GM21619 (cell line): ENCODE measurements at regions not wholly inside any gene's neighbourhood (a gene's known extent, or its start where the extent isn't known, plus 50 kb on each side); places are given as distances from the start of the nearest gene placed in this dataset.
"Not testable (repeated sequence)": the region's sequence is repeated elsewhere in the genome, so short reads cannot be mapped to it uniquely, and the experiment has no call there.

Source experiments
- ATAC-seq: cut with Tn5 transposase; IDR thresholded peaks from one replicate; pipeline ENCODE4 v1.9.1; 2021; ENCODE audit not compliant: unreplicated experiment

DNA sequence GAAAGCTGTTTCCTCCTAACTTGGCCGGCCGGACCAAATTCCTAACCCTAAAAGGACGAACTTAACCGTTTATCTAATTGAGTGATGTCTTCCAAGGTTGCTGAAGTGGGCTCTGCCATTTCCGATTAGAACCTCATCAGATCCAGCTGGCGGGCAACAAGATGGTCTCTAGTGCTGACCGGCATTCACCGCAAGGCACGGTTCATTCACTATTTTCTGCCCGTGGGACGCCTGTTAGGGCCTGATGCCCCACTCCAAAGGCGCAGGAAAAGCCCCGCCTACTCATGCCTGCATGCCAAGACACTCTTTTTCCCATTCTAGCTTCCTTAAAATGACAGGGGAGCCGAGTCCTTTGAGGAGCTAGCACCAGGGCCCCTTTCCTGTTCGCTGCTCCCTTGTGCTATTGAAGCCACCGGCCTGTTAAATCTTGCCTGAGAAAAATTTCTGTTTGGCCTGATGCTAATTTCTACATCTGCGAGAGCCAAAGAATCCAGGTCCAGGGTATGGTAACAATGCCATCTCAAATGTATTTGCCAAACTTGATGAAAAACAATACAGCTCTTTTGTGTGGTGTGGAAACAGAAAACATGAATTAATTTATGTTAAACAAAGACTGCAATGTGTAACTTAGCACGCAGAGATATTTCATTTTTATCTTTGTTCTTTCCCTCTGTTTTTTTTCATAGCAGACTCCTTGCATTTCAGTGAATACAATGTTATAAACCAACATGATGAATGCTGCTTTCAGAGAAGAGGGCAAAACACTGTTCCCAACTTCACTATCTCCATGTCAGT, 1071.2 kb upstream of the USP15 start:
- ATAC-seq = no peak

DNA sequence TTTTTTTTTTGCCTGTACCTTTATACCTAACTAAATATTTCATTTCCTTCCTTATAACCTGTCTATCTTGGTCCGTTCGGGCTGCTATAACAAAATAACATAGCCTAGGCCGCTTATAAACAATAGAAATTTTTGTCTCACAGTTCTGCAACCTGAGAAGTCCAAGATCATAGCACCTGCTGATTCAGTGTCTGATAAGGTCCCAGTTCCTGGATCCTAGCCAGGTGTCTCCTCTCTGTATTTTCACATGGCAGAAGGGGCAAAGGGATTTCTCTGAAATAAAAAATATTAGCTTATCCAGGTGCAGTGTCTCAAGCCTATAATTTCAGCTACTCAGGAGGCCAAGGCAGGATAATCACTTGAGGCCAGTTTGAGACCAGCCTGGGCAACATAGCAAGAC, 1046.6 kb upstream of the USP15 start:
- ATAC-seq = no peak

DNA sequence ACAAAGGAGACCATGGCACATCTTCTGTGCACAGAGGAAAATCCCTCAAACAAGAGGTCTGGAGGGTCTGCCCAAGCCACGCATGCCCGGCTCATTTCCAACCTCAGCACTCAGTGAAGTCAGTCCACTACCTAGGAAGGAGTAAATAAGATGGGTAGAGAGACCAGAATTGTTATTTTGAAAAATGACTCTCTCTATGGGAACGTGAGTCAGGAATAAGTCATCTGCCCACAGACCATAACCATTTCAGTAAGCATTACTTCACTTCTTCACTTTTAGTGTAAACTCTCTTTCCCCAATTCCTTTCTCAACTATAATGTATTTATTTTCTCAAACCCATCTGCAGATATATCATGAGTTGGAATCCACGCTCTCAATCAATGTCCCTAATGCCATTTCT, 1039.9 kb upstream of the USP15 start:
- no peak for ATAC-seq

DNA sequence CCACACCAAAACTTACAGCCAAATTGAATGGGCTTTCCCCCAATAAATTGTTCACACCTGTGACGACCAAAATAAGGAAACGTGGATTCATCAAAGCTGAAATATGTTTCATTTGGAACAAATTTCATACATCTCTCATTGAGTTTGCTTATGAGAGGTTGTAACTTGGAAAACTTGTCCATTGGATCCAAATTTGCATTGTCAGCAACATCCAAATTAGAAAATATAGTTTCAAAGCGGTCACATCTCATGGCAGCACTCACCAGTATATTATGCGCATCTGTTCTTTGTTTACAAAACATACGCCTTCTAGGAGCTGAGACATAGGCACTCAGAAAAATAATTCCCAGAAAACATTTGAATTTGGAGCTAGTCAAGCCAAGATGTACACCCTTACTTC, 1028.2 kb upstream of the USP15 start:
- no peak for ATAC-seq

DNA sequence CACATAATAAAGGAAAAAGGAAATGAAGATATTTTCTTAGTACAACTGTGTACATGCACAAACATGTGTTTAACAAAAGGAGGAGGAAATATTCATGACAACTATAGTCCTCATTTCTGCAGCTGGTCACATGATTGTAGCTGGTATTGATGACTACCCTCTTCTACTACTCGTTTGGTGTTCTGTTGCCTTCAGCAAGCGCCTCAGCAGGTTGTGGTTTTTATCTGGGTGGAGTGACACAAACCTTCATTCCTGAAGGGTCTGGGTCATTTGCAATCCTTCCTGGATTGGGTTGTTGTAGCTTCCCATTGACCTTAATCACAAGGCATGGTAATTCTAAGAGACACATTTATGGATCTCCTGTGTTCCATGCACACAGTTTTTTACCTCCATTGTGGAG, 1009.9 kb upstream of the USP15 start:
- no peak for ATAC-seq

DNA sequence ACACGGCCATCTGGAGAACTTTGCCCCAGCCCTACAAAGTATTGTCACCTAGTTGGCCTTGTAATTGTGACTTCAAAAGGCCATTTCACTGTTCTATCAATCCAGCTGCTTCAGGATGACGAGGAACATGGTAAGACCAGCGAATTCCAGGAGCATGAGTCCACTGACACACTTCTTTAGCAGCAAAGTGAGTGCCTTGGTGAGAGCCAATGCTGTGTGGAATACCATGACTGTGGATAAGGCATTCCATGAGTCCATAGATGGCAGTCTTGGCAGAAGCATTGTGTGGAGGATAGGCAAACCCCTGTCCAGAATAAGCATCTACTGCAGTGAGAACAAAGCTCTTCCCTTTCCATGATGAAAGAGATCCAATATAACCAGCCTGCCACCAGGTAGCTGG, 1009.1 kb upstream of the USP15 start:
- no peak for ATAC-seq

DNA sequence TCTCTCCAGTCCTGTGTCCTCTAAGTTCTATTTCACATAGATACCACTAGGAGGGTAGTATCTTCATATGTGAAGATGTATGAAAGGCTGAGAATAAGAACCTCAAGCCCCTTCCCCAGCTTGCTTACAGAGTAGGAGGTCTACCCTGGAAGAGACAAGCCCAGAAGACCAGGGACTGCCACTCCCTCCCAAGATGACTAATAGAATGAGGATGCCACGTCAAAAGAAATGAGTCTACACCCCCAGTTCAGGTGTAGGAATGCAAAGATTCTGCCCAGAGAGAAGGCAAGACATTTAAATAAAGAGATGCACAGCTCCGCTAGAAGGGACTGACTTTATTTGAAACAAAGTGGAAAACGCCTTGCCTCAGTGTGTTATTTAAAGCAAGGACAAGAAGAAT, 1006.0 kb upstream of the USP15 start:
- no peak for ATAC-seq

DNA sequence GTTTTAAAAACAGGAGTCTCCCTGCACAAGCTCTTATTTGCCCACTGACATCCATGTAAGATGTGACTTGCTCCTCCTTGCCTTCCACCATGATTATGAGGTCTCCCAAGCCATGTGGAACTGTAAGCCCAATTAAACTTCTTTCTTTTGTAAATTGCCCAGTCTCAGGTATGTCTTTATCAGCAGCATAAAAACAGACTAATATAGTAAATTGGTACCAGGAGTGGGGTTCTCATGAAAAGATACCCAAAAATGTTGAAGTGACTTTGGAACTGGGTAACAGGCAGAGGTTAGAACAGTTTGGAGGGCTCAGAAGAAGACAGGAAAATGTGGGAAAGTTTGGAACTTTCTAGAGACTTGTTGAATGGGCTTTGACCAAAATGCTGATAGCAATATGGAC, 995.9 kb upstream of the USP15 start:
- not testable (repeated sequence) for ATAC-seq

DNA sequence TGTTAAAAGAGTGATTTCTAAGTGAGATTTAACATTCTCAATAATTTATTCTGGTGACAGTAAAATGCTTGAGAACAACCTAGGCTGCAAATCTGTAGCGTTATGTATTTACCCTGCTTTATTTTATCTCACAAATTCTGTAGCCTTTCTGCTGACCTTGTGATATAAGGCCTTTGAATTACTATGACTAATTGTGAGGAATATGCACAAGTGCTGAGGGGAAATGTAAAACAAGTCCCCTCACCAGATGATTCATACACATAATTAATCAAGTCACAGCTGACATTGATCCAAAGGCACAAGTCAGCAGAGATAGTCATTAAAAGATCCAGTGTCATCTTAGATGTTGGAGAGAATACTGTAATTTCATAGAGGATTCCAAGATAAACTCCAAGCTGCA, 992.7 kb upstream of the USP15 start:
- ATAC-seq = no peak

DNA sequence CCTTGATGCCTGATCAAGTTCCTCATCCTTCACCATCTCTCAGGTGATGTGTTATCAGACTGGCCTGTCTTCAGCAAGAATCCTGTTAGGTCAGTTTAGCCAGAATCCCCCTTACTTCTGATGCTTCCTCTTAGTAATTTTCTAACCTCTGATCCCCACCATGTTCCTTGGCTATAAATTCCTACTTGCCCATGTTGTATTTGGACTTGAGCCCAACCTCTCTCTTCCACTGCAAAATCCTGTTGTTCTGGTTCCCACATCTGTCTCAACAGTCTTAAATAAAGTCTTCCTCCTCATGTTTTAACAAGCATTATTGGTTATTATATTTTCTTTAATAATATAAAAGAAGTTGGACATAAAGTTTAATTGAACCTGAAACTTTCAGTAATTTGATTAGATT, 987.8 kb upstream of the USP15 start:
- no peak for ATAC-seq

DNA sequence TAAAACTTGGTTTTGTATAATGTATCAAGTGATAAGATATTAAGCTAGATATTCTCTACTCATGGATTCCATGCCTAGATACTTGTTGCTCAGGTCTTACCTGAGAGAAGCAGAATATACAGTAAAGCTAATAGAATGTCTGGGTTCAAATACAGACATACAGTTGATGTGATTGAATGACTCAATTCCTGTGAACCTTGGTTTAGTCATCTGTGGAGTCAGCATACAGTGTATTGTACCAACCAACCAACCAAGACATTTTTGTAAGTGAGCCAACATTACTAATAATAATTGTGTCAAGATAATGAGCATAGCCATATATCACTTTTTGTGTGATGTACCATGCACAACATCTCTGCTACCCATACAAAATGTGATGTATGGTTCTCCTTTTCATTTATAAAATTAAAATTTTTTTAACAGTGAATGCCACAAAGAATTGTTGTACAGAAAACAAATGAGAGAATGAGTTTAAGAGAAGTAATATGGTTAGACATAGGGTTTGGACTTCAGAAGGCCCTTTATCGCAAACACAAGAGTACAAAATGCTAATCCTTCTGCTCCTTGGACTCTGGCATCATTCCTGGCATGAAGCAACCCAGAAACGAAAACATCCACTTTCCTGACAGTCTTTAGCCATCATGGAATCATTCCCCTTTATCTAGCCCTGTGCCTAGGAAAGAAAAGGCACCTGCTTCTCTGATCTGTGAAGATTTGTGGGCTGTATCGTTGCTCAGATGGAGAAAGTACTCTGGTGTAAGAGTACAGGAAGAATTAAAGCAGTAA, 977.2 kb upstream of the USP15 start:
- no peak for ATAC-seq

DNA sequence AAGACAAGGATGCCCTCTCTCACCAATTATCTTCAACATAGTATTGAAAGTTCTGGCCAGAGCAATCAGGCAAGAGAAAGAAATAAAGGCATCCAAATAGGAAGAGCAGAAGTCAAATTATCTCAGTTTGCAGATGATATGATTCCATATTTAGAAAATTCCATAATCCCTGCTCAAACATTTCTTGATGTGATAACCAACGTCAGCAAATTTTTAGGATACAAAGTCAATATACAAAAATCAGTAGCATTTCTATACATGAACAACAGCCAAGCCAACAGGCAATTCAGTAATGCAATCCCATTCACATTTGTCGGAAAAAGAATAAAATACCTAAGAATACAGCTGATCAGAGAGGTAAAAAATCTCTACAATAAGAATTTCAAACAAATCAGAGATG, 969.7 kb upstream of the USP15 start:
- no peak for ATAC-seq

DNA sequence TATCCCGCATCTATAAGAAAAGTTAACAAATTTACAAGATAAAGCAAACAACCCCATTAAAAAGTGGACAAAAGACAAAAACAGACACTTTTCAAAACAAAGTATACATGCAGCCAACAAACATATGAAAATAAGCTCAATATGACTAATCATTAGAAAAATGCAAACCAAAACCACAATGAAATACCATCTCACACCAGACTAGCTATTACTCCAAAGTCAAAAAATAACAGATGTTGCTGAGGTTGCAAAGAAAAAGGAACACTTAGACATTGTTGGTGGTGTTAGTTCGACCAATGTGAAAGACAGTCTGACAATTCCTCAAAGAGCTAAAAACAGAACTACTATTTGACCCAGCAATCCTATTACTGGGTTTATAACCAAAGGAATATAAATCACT, 968.6 kb upstream of the USP15 start:
- ATAC-seq = no peak

DNA sequence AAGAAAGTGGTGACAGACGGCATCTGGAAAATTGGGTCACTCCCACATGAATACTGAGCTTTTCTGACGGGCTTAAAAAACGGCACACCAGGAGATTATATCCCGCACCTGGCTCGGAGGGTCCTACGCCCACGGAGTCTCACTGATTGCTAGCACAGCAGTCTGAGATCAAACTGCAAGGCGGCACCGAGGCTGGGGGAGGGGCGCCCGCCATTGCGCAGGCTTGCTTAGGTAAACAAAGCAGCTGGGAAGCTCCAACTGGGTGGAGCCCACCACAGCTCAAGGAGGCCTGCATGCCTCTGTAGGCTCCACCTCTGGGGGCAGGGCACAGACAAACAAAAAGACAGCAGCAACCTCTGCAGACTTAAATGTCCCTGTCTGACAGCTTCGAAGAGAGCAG, 966.2 kb upstream of the USP15 start:
- not testable (repeated sequence) for ATAC-seq

DNA sequence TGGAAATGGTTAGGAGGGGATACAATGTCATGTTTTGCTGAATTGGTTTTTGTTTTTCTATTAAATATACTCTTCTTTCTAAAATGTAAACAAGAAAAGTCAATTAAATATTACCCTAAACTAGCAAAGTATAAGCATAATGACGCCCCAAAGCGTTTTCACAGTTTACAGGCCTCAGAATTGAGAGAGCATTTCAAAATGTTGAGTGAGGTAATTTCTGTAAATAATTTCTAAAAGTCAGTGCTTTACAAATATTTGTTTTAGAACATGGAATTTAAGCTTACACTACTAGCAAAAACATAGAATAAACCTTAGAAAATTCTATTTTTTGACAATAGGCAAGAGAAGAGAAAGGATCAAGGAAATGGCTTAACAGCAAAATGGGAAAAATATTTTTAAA, 958.4 kb upstream of the USP15 start:
- ATAC-seq = no peak

DNA sequence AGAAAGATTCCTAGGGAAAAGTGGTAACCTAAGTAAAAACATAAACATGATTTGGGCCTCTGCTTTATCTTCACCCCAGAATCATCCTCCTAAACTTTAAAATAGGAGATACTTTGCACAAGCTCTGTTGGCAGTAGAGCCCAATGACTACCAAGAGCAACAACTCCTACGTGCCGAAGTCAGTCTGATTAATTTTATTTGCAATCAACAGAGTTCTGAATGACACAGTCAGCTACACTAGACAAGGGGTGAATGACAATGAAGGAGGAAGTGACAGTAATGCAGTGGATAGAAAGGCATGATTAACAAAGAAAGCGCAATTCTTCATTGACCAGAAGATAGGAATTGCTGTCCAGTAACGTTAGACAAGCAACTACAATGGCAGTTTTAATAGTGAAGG, 957.9 kb upstream of the USP15 start:
- ATAC-seq = no peak

DNA sequence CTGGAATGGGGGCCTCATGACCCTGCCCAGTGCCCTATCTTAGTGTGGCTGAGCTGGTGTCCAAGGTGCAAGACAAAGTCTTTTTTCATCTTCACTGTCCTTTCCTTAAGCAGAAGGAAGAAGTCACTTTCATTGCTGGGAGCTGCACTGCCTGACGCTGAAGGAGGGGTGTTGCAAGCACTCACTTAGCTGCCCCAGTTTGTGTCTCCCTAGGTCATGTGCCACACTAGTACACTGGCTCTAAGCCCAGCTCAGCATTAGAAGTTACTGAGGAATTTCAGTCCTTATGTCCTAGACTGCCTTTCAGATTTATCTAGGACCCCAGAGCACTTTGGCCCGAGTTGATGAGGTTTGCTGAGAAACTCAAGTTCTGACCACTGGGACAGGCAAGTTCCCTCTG, 952.0 kb upstream of the USP15 start:
- ATAC-seq = no peak

DNA sequence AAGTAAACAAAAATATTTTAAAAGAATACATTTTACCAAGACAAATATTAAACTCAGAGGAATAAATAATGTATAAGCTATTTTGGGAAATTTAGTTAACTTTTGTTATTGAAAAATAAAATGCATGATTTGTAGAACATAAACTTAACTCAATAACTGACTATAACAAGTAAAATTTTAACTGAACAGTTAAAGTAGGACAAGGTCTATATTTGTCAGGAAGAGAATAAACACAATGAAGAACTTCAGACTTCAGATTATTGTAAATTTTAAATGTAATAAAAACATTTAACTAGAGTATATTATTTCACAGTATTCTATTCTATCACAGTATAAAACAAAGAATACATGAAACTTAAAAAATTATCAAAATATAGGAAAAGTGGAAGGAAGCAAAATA, 948.8 kb upstream of the USP15 start:
- ATAC-seq = no peak

DNA sequence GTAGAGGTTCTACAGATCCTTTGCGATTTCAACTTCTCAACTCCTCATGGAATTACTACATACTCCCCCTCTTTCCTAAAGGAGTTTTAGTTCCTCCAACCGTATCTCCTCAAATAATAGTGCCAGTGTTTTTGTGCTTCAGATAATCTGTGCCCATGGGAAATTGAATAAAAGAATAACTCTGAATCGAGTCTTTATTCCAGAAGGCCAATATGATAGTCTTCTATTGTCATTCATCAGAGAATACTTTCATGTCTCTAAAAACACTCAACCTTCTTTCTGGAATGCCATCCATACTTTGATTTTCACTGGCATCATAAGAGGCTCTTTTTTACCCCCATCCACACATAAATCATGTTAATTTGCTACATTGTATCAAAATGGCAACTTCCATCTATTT, 911.3 kb upstream of the USP15 start:
- no peak for ATAC-seq

DNA sequence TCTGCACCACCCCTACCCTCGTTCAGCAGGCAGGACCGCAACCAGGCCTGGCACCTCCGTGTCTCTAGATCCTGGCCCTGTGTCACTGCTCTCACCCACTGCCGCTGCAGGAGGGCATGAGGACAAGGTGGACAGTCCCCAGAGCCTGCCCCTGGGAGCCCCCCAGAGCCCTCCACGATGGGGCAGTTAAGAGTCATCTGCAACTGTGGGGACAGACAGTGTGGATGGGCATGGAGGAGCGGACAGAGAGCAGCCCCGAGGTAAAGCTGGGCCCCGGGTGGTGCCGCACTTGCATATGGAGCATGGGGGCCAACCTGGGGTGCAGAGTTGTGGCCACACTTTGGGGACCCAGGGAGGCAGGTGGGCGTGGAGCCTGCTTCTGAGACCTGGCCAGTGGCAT, 905.1 kb upstream of the USP15 start:
- no peak for ATAC-seq

DNA sequence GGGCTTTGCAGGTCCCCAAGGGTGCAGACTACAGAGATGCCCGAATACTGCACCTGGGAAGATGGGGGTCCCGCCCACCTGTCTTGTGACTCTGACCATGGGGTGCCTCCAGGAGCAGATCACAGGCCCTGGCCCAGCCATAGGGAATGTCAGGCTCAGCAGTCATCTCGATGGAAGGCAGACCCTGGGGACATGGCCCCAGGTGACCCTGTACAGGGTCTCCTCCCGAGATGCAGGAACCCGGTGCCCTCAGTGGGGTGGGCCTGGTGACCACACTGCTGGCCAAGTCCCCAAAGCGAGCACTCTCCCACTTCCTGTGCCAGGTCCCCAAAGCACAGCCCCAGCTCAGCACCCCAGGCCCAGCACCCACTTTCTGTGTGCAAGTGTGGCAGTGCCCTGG, 903.7 kb upstream of the USP15 start:
- ATAC-seq = no peak

DNA sequence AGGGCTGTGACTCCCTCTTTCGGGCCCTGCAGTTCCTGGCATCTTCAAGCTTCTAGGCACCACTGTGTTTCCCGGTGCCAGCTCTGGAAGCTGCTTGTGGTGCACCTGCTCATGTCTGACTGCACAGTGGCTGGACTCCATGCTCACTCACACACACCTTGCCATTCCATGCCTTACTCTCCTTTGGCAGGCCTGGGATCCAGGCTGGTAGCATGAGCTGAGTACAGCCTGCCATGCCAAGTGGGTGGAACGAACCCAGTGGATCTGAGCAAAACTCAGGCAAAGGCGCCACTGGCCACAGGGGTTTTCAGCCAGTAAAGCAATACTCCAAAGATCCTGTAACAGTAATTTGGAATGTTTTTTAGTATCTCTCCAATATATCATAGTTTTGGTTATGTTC, 902.7 kb upstream of the USP15 start:
- ATAC-seq = no peak

DNA sequence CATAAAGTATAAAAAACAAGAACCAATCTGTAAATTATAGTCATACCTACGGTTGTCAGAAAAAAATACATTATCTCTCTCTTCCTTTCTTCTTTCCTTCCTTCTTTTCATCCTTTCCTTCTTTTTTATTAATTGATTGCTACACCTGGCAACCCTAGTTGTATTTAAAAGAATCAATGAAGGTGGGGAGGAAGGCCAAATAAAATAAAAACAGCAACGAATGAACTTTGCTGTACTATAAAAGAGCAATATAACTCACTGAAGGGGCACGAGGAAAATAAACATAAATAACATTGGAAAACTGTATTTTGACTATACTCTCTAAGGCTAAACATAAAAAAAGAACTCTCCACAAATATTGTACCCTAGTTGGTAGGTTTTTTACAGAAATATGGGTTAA, 898.2 kb upstream of the USP15 start:
- no peak for ATAC-seq
